ENCODE measurements at regions not wholly inside any gene's neighbourhood (a gene's known extent, or its start where the extent isn't known, plus 50 kb on each side); places are given as distances from the start of the nearest gene placed in this dataset.

GRCh38 chr1:30172757-30173156 is 550.6 kb downstream of the MATN1 start:
- ATAC-seq, result no peak
- TF ChIP-seq SNAI2 (CRISPR knock-in tag; IDR thresholded peaks at IDR 0.05), result no peak
- no peak for TF ChIP-seq CREB5 (CRISPR knock-in tag; IDR thresholded peaks at IDR 0.05; ENCODE audit: low read depth)
- TF ChIP-seq ARNTL (CRISPR knock-in tag; IDR thresholded peaks at IDR 0.05; ENCODE audit: borderline replicate concordance, low read depth), result no peak
- no peak for TF ChIP-seq ZNF8 (CRISPR knock-in tag; IDR thresholded peaks at IDR 0.05)
- no peak for TF ChIP-seq ZFP30 (CRISPR knock-in tag; IDR thresholded peaks at IDR 0.05)
- TF ChIP-seq, protein P1, sequence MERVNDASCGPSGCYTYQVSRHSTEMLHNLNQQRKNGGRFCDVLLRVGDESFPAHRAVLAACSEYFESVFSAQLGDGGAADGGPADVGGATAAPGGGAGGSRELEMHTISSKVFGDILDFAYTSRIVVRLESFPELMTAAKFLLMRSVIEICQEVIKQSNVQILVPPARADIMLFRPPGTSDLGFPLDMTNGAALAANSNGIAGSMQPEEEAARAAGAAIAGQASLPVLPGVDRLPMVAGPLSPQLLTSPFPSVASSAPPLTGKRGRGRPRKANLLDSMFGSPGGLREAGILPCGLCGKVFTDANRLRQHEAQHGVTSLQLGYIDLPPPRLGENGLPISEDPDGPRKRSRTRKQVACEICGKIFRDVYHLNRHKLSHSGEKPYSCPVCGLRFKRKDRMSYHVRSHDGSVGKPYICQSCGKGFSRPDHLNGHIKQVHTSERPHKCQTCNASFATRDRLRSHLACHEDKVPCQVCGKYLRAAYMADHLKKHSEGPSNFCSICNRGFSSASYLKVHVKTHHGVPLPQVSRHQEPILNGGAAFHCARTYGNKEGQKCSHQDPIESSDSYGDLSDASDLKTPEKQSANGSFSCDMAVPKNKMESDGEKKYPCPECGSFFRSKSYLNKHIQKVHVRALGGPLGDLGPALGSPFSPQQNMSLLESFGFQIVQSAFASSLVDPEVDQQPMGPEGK (CRISPR knock-in tag; IDR thresholded peaks at IDR 0.05; ENCODE audit: borderline replicate concordance), result no peak
- TF ChIP-seq RARB (CRISPR knock-in tag; IDR thresholded peaks at IDR 0.05), result no peak
- TF ChIP-seq GLIS3 (CRISPR knock-in tag; IDR thresholded peaks at IDR 0.05), result no peak
- TF ChIP-seq TOX (CRISPR knock-in tag; IDR thresholded peaks at IDR 0.05; ENCODE audit: borderline replicate concordance), result no peak

- ATAC-seq, result no peak
- TF ChIP-seq CSDC2 (CRISPR knock-in tag; IDR thresholded peaks at IDR 0.05), result no peak
- TF ChIP-seq ARNTL (CRISPR knock-in tag; IDR thresholded peaks at IDR 0.05; ENCODE audit: borderline replicate concordance, low read depth), result no peak
- TF ChIP-seq GLIS3 (CRISPR knock-in tag; IDR thresholded peaks at IDR 0.05), result no peak
- no peak for TF ChIP-seq CREB5 (CRISPR knock-in tag; IDR thresholded peaks at IDR 0.05; ENCODE audit: low read depth)
- TF ChIP-seq RARB (CRISPR knock-in tag; IDR thresholded peaks at IDR 0.05), result no peak
- no peak for TF ChIP-seq BACH2 (CRISPR knock-in tag; IDR thresholded peaks at IDR 0.05; ENCODE audit: borderline replicate concordance)
- no peak for TF ChIP-seq ZFP3 (CRISPR knock-in tag; IDR thresholded peaks at IDR 0.05)
- TF ChIP-seq, protein P2, sequence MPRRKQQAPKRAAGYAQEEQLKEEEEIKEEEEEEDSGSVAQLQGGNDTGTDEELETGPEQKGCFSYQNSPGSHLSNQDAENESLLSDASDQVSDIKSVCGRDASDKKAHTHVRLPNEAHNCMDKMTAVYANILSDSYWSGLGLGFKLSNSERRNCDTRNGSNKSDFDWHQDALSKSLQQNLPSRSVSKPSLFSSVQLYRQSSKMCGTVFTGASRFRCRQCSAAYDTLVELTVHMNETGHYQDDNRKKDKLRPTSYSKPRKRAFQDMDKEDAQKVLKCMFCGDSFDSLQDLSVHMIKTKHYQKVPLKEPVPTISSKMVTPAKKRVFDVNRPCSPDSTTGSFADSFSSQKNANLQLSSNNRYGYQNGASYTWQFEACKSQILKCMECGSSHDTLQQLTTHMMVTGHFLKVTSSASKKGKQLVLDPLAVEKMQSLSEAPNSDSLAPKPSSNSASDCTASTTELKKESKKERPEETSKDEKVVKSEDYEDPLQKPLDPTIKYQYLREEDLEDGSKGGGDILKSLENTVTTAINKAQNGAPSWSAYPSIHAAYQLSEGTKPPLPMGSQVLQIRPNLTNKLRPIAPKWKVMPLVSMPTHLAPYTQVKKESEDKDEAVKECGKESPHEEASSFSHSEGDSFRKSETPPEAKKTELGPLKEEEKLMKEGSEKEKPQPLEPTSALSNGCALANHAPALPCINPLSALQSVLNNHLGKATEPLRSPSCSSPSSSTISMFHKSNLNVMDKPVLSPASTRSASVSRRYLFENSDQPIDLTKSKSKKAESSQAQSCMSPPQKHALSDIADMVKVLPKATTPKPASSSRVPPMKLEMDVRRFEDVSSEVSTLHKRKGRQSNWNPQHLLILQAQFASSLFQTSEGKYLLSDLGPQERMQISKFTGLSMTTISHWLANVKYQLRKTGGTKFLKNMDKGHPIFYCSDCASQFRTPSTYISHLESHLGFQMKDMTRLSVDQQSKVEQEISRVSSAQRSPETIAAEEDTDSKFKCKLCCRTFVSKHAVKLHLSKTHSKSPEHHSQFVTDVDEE (CRISPR knock-in tag; IDR thresholded peaks at IDR 0.05), result no peak
- TF ChIP-seq ZNF8 (CRISPR knock-in tag; IDR thresholded peaks at IDR 0.05), result no peak
- no peak for TF ChIP-seq TCF4 (CRISPR knock-in tag; IDR thresholded peaks at IDR 0.05; ENCODE audit: borderline replicate concordance)
- TF ChIP-seq, protein P1 (CRISPR knock-in tag; IDR thresholded peaks at IDR 0.05; ENCODE audit: borderline replicate concordance), result no peak
- no peak for TF ChIP-seq ESRRG (CRISPR knock-in tag; IDR thresholded peaks at IDR 0.05)
- TF ChIP-seq CSRNP3 (CRISPR knock-in tag; IDR thresholded peaks at IDR 0.05), result no peak
- no peak for TF ChIP-seq ZNF565 (CRISPR knock-in tag; conservative IDR thresholded peaks at IDR 0.05; ENCODE audit: low read depth)
- TF ChIP-seq PPARA (CRISPR knock-in tag; IDR thresholded peaks at IDR 0.05; ENCODE audit: borderline replicate concordance), result no peak
Measured at GRCh38 chr1:30172299-30172694, 551.1 kb downstream of the MATN1 start.
